ENCODE measurements at regions not wholly inside any gene's neighbourhood (a gene's known extent, or its start where the extent isn't known, plus 50 kb on each side); places are given as distances from the start of the nearest gene placed in this dataset.

DNA sequence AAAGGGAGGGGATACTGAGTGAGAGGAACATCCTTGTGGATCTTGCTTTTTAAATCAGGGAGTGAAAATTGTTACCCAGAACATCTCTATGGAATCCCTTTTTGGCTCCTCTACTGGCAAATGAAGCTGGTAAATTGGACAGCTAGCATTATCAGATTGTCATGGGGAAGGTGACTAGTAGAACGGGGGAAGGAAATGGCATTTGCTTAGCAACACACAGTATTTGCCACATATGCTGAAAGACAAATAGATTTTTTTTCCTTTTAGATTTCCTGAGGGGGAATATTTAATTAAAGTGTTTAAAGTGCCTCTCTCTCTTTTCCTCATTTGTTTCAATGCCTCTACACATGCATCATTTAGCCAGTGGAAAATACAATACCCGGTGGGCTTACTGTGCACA, 573.5 kb downstream of the BCKDHB start:
- TF ChIP-seq, protein P1, sequence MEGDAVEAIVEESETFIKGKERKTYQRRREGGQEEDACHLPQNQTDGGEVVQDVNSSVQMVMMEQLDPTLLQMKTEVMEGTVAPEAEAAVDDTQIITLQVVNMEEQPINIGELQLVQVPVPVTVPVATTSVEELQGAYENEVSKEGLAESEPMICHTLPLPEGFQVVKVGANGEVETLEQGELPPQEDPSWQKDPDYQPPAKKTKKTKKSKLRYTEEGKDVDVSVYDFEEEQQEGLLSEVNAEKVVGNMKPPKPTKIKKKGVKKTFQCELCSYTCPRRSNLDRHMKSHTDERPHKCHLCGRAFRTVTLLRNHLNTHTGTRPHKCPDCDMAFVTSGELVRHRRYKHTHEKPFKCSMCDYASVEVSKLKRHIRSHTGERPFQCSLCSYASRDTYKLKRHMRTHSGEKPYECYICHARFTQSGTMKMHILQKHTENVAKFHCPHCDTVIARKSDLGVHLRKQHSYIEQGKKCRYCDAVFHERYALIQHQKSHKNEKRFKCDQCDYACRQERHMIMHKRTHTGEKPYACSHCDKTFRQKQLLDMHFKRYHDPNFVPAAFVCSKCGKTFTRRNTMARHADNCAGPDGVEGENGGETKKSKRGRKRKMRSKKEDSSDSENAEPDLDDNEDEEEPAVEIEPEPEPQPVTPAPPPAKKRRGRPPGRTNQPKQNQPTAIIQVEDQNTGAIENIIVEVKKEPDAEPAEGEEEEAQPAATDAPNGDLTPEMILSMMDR (IDR thresholded peaks at IDR 0.05 in 2 of 3, conservative IDR thresholded peaks at IDR 0.05 in 1 of 3; ENCODE audit: control insufficient read depth in 2 of 3, extremely low read depth in 1 of 3, insufficient read depth in 1 of 3, low read depth in 3 of 3, low read length in 3 of 3), result no peak
- no peak for TF ChIP-seq ZNF207 (IDR thresholded peaks at IDR 0.05; ENCODE audit: borderline replicate concordance)
- TF ChIP-seq ZZZ3 (IDR thresholded peaks at IDR 0.05; ENCODE audit: control insufficient read depth, insufficient read length, low read depth), result no peak
- no peak for TF ChIP-seq POLR2AphosphoS5 (IDR thresholded peaks at IDR 0.05; ENCODE audit: low read length)
- no peak for TF ChIP-seq POLR2A (IDR thresholded peaks at IDR 0.05; ENCODE audit: low read depth, low read length)
- no peak for TF ChIP-seq NRF1 (conservative IDR thresholded peaks at IDR 0.05; ENCODE audit: low read depth, low read length)
- TF ChIP-seq ATF3 (IDR thresholded peaks at IDR 0.05; ENCODE audit: borderline replicate concordance, extremely low read depth, low read depth, low read length), result no peak
- TF ChIP-seq, protein P2, sequence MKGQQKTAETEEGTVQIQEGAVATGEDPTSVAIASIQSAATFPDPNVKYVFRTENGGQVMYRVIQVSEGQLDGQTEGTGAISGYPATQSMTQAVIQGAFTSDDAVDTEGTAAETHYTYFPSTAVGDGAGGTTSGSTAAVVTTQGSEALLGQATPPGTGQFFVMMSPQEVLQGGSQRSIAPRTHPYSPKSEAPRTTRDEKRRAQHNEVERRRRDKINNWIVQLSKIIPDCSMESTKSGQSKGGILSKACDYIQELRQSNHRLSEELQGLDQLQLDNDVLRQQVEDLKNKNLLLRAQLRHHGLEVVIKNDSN (IDR thresholded peaks at IDR 0.05; ENCODE audit: borderline replicate concordance, extremely low read length, insufficient read depth, low read depth, low read length), result no peak
- TF ChIP-seq RFX5 (IDR thresholded peaks at IDR 0.05; ENCODE audit: low read depth, low read length), result no peak
- no peak for TF ChIP-seq SRF (IDR thresholded peaks at IDR 0.05; ENCODE audit: low read depth in 2 of 2, low read length in 2 of 2)
